Left lobe of liver (tissue), 2 donors: ENCODE measurements at regions not wholly inside any gene's neighbourhood (a gene's known extent, or its start where the extent isn't known, plus 50 kb on each side); places are given as distances from the start of the nearest gene placed in this dataset.
A peak's percentile ranks its signal among the peaks of the same experiment; 100 is the strongest.
"Not testable (repeated sequence)": the region's sequence is repeated elsewhere in the genome, so short reads cannot be mapped to it uniquely, and the experiment has no call there.

Source experiments
- ATAC-seq: fragments of 200-7000 bp; cut with Tn5 transposase; one replicate; pipeline ENCODE4 v1.9.1; 2020; ENCODE audit warnings: mild to moderate bottlenecking, moderate library complexity
- DNase-seq: peaks from one replicate; pipeline ENCODE4 v3.0.0-alpha.2; 2020; ENCODE audit warnings: low spot score
- donor health status: DM: no; HTN: no; CAD: no; lungs with moderate emphysema.
- donor health status: DM: no; HTN: yes; CAD: no.

- ATAC-seq (peak; percentile 58), DNase-seq (no peak)
These were observed 766.7 kb downstream of the GBE1 start for GRCh38 chr3:80994767-80995166.

DNA sequence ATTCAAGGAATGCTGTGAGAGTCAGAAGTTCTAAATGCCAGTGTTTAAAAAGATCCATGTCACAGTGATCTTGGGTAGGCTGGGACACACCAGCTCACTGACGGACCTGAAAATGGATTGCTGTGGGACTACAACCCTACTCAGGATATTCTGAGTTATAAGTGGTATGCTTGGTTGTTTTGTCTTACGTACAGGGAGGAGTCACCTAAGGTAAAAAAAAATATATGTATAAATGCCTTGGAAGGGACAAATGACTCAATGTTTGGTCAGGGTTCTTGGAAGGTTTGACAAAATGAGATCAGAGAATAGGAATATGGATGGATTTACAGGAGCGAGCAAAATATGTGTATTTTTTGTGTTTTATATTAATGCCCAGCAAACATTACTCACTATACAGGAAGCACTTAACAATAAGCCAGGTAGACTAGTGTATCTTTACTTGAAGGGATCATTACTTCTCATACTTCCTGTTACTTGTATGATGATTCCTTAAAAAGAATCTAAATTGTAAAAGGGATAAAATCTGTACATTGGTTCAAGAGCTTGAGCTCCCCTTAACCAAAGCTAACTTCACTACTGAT, 767.3 kb downstream of the GBE1 start:
- peak; percentile 52 for ATAC-seq
- no peak for DNase-seq

- ATAC-seq = peak; percentile 81
- DNase-seq = no peak
These were observed 768.1 kb downstream of the GBE1 start for GRCh38 chr3:80993241-80993945.

DNA sequence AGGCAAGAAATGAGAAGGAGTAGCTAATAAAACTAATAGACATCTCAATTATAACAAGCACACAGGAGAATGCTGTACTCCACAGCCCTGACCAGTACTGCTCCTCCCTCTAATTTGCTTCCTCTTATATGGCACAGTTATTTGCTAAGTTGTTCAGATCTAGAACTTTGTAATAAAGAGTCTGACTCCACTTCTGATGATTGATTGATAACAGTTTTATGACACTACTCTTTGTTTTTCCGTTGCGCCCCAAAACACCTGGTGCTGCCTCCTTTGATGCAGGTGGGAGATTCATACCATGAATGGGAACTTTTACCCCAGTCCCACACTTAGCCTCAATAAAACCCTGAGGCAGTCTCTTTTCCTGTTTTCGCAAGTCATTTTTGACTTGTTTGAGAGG, 777.7 kb downstream of the GBE1 start:
- ATAC-seq = no peak
- no peak for DNase-seq

GRCh38 chr3:80978216-80978969, 783.1 kb downstream of the GBE1 start:
- ATAC-seq (no peak), DNase-seq (no peak)

DNA sequence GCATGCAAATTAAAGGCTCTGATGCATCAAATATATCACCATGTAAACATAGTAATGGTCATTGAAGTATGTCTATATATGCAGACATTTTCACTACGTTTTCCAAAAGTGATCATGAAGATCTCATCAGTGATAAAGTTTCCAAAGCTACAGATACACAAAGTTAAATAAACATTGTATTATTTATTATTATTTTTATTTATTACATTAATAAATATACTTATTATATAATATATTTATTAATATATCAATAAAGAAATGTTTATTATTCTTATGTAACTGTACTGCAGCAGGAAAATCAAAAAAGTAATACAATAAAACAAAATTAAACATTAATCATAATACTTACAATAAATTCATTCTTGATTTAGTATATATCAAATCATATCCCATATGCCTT, 791.2 kb downstream of the GBE1 start:
- no peak for ATAC-seq
- no peak for DNase-seq

DNA sequence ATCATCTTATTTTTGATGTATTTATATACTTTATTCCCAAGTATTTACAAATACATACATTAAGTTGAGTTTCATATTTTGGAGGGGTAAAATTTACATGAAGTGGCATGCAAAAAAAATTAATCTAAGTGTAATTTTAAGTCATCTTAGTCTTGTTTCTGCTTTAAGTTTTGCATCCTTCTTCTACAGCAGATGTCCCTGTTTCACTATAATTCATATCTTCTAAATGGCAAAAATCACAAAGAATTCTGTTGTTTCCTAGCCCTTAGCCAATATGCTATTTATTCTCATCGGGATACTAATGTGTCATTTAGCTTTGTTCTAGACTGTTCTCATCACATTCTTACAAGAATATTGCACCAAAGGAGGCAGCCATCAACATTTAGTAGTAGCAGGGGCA, 831.9 kb downstream of the GBE1 start:
- ATAC-seq (peak; percentile 64), DNase-seq (no peak)

DNA sequence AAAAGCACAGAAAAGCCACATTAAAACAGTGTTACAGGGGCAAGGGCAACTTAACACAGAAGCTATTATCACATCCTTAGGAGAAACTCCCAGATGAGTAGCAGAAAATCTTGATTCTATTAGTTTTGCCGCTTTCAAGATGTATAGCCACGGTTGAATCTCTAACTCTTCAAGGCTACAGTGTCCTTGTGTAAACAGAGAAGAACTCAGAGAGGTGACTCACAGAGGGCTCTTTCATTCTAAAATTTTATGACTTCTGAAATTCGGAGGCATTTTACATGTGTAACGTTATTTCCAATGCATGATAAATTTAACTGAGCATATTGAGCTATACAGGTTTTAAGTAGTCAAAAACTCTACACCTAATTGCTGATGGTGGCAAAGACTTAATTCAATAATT, 846.6 kb downstream of the GBE1 start:
- DNase-seq (no peak), ATAC-seq (no peak)

- ATAC-seq (no peak), DNase-seq (no peak)
These were observed 863.2 kb downstream of the GBE1 start for GRCh38 chr3:80898211-80898610.

- DNase-seq, ATAC-seq: not testable (repeated sequence)
These were observed 864.4 kb downstream of the GBE1 start for GRCh38 chr3:80897005-80897404.

GRCh38 chr3:80890571-80890970, 870.9 kb downstream of the GBE1 start:
- ATAC-seq (no peak), DNase-seq (no peak)

DNA sequence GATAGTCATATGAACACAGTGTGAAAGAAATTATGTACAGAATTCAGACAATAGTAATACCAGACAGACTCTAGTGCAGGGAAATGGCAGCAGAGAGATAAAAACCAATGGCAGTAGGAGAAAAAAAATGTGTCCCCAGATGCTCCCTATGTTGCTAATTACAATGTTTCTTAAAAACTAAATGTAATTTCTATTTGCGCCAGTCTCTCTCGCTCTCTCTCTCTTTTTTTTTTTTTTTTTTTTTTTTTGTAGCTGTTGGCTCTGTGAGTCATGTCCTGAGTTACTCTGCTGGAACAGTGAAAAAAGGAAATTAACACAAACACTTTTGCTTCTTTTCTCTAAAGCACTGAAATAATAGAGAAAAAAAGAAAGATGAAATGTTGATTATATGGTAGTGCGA, 871.9 kb downstream of the GBE1 start:
- ATAC-seq (no peak), DNase-seq (no peak)

GRCh38 chr3:80870476-80871041, 890.9 kb downstream of the GBE1 start:
- ATAC-seq (no peak), DNase-seq (no peak)

GRCh38 chr3:80855482-80855881, 906.0 kb downstream of the GBE1 start:
- DNase-seq (no peak), ATAC-seq (no peak)

GRCh38 chr3:80836395-80836794, 925.0 kb downstream of the GBE1 start:
- ATAC-seq = no peak
- no peak for DNase-seq

GRCh38 chr3:80807577-80807976, 953.9 kb downstream of the GBE1 start:
- ATAC-seq = no peak

GRCh38 chr3:80806673-80807072, 954.8 kb downstream of the GBE1 start:
- no peak for DNase-seq
- no peak for ATAC-seq

More at GRCh38 chr3:80807577-80807976, 953.9 kb downstream of the GBE1 start:
- no peak for DNase-seq

DNA sequence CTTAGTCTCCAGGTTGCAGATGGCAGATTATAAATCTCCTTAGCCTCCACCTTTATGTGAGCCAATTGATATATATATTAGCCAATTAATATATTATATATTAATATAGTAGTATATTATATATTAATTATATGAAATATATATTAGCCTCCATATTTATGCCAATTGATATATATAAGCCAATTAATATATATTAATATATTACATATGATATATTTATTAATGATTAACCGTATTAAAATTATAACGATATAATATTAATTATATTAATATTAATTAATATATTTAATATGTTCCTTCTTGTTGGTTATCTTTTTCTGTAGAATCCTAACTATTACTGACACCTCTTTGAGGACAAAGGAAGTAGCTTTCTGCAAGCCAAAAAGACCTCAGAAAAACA, 972.5 kb downstream of the GBE1 start:
- no peak for DNase-seq
- no peak for ATAC-seq

DNA sequence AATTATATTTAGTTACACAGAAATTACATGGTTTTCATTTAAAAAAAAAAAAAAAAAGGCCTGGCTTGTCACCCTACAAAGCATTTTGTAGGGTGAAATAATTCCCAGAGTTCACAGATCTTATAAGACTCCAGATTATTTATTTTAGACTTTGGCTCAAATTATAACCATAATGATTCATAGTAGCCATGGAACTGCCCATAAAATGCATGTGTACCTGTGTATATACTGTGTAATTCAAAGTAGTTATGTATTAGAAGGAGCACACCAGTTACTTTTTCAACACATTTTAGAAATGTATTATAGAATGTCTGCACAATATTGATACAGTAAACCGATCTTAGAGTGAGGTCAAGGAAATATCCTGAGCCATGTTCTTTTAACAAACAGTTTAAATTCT, 975.6 kb downstream of the GBE1 start:
- DNase-seq (no peak), ATAC-seq (no peak)

DNA sequence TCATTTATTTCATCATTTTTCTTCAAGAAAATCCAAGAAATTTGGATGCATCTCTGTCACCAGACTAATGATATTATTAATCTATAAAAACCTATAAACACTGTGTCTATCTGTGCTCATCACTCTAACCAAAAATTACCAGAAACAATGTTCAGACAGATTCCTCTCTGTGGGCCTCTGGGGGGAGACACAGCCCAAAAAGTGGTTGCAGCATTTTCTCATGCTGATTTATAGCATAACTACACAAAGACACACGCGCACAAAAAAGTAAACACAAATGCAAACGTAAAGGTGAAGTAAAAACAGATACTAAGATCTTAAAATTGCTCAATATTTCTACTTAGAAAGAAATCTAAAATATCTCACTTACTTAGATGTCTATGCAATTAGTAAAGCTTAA, 976.0 kb downstream of the GBE1 start:
- ATAC-seq (peak; percentile 49), DNase-seq (no peak)

DNA sequence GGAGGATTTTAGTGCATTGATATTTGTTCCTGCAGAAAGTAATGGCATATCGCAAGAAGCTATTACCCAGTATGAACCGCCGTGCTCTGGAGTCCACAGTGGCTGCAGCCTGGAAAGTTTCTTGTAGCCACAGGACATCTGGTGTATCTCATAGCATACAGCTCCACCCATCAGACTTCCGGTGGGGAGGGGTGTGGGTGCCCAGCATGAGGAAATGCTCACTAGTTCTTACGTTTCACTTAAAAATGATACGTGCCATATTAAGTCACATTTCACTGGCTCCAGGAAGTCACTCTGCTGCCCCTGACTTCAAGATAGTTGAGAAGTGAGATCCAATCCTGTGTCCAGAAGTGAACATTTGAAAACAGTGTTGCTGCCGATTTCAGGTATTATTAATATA, 990.4 kb downstream of the GBE1 start:
- ATAC-seq = no peak
- DNase-seq = no peak
